ENCODE measurements at regions not wholly inside any gene's neighbourhood (a gene's known extent, or its start where the extent isn't known, plus 50 kb on each side); places are given as distances from the start of the nearest gene placed in this dataset.
"Not testable (repeated sequence)": the region's sequence is repeated elsewhere in the genome, so short reads cannot be mapped to it uniquely, and the experiment has no call there.

- DNase-seq: no peak
- intact Hi-C loops (cut with micrococcal nuclease): no loop called here
- ATAC-seq: no peak
Observed at GRCh38 chr1:157460381-157460780, 91.9 kb downstream of the FCRL5 start.

DNA sequence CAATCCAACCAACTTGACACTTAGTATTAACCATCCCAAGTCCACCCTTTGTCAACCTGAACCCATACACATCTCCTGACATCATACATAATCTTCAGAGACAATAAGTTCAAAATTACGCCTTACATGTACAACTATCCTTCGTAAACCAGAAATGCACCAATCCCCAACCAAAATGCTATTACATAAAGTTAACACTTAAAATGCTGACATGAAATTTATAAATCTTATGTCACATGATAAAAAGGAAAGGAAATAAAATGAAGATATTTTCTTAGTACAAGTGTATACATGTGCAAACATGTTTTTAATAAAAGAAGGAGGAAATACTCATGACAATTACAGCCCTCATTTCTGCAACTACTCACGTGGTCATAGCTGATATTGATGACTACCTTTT is 95.0 kb downstream of the FCRL5 start:
- intact Hi-C loops (cut with micrococcal nuclease): no loop called here
- DNase-seq: no peak
- no peak for ATAC-seq

DNA sequence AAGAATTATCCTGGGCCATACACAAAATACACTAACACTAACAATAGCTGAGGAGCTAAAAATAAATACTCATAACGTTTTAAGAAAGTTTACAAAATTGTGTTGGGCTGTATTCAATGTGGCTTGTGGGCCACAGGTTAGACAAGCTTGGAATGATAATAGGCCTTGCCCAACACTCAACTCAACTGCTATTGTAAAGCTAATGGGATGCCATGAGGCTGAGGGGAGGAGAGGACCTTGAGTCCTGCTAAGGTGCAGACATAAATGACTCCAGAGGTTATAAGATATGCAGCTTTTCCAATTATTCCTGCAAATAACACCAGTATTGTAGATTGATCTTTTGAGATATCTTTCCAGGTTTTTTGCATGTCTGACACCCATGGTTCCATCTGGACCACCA is 97.0 kb downstream of the FCRL5 start:
- intact Hi-C loops (cut with micrococcal nuclease): no loop called here
- DNase-seq: no peak
- no peak for ATAC-seq

GRCh38 chr1:157450106-157450505 is 102.2 kb downstream of the FCRL5 start:
- no peak for DNase-seq
- intact Hi-C loops (cut with micrococcal nuclease): no loop called here
- no peak for ATAC-seq

GRCh38 chr1:157448636-157449035 is 103.7 kb downstream of the FCRL5 start:
- DNase-seq (no peak), ATAC-seq (no peak)
- intact Hi-C loops (cut with micrococcal nuclease): no loop called here

DNA sequence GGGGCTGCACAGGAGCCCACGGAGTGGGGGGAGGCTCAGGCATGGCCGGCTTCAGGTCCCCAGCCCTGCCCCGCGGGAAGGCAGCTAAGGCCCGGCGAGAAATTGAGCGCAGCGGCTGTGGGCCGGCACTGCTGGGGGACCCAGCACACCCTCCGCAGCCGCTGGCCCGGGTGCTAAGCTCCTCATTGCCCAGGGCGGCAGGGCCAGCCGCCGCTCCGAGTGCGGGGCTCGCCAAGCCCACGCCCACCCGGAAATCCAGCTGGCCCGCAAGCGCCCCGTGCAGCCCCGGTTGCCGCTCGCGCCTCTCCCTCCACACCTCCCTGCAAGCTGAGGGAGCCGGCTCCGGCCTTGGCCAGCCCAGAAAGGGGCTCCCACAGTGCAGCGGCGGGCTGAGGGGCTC is 106.0 kb downstream of the FCRL5 start:
- DNase-seq; ATAC-seq; intact Hi-C loops (cut with micrococcal nuclease): not testable (repeated sequence)

- ATAC-seq; intact Hi-C loops (cut with micrococcal nuclease); DNase-seq: not testable (repeated sequence)
Observed at GRCh38 chr1:157445616-157446140, 106.6 kb downstream of the FCRL5 start.

GRCh38 chr1:157442065-157442464 is 110.2 kb downstream of the FCRL5 start:
- ATAC-seq (no peak), DNase-seq (no peak)
- intact Hi-C loops (cut with micrococcal nuclease): no loop called here

DNA sequence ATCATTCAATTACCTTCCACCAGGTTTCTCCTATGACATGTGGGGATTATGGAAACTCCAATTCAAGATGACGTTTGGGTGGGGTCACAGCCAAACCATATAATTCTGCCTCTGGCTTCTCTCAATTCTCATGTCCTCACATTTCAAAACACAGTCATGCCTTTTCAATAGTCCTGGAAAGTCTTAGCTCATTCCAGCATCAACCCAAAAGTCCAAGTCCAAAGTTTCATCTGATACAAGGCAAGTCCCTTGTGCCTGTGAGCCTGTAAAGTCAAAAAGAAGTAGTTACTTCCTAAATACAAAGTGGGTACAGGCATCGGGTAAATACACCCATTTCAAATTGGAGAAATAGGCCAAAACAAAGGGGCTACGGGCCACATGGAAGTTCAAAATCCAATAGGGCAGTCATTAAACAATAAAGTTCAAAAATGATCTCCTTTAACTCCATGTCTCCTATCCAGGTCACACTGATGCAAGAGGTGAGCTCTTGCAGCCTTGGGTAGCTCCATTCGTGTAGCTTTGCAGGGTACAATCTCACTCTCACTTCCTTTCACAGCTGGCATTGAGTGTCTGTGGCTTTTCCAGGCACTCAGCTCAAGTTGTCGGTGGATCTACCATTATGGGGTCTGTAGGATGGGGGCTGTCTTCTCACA is 112.9 kb downstream of the FCRL5 start:
- DNase-seq (no peak), ATAC-seq (no peak)
- intact Hi-C loops (cut with micrococcal nuclease): no loop called here

- ATAC-seq: no peak
- no peak for DNase-seq
- intact Hi-C loops (cut with micrococcal nuclease): no loop called here
Observed at GRCh38 chr1:157438613-157439012, 113.7 kb downstream of the FCRL5 start.

DNA sequence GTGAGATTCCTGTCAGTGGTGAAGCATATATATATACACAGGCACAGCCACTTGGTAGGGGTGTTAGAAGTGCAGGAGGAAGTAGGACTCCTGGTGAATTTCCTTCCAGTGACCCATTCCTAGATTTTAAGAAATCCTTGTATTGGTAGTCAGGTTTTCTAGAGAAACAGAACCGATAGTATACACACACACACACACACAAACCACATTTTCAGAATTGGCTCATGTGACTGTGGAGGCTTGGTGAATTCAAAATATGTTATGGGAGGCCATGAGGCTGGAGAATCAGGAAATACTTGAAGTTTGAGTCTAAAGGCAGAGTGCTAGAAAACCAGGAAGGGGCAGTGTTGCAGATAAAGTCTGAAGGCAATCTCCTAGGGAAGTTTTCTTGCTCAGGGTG is 114.2 kb downstream of the FCRL5 start:
- ATAC-seq: no peak
- intact Hi-C loops (cut with micrococcal nuclease): no loop called here
- DNase-seq: no peak

DNA sequence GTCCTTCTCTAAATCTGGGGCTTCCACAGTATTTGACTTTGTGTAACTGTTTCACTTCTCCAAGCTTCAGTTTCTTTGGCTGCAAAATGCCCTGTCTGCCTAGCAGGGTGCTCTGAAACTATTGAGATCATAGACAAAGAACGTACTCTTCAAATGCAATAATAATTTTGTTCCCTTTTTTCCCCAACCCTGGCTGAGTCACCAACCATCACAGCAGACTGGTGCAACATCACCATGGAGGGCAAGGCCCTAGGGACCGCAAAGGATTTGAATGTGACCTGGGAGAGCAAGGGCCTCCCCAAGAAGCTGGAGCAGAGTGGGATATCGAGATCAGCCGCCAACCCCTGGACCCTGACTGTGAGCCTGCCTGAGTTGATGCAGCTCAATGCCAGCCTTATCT is 115.0 kb downstream of the FCRL5 start:
- no peak for DNase-seq
- no peak for ATAC-seq
- intact Hi-C loops (cut with micrococcal nuclease): no loop called here

DNA sequence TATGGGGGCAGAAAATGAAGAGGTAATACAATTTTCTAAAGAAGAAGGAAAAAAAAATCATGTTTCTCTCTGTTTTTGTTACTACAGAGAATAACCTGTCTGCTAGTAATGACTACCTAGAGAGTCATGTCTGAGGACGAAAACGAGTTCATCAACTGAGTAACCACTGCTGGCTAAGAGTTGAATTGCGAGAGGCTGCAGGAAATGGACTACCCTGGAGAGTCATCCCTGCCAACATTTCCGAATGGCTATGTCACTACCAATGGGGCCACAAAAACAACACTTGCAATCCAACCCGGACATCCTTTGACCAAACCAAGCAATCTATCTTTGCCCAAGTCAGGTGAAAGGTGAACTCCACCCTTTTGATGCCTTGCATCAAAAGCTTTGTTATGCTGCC is 120.6 kb downstream of the FCRL5 start:
- intact Hi-C loops (cut with micrococcal nuclease): no loop called here
- no peak for DNase-seq
- ATAC-seq: no peak

DNA sequence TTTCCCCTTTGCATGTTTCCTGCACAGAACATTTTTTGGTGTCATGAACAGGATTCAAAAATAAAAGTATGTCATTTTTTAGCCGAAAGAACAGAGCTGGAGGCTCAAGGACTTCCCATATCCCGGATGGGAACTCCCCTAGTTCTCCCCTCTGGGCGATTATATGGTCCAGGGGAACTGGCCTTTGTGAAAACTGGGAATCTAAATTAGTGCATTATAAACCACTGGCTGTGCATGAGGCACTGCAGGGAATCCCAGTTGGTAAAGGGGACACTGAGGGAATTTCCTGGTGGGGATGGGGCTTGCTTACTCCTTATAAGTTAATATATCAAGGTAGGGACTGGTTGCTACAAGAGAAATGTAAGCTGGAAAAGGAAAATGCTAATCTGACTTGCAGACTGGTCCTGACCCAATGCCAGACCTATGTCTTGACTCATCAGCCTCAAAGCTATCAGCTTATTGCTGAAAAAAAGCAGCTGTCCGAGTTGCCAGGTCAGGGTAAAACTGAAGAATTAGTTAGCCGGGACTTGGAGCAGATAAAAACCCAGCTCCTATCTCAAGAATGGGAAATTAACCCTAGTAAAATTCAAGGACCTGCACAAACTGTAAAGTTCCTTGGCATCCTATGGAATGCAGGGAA is 122.6 kb downstream of the FCRL5 start:
- intact Hi-C loops (cut with micrococcal nuclease): no loop called here
- no peak for ATAC-seq

DNA sequence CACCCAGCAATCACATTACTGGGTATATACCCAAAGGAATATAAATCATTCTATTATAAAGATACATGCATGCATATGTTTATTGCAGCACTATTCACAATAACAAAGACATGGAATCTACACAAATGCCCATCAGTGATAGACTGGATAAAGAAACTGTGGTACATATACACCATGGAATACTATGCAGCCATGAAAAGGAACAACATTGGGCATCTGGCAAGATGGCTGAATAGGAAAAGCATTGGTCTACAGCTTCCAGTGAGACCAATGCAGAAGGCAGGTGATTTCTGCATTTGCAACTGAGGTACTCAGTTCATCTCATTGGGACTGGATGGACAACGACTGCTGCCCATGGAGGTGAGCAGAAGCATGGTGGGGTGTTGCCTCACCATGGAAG is 128.6 kb downstream of the FCRL5 start:
- DNase-seq; intact Hi-C loops (cut with micrococcal nuclease); ATAC-seq: not testable (repeated sequence)

More for the DNA sequence above, 122.6 kb downstream of the FCRL5 start:
- no peak for DNase-seq

- DNase-seq (no peak), ATAC-seq (no peak)
- intact Hi-C loops (cut with micrococcal nuclease): no loop called here
Observed at GRCh38 chr1:157419845-157420542, 132.3 kb downstream of the FCRL5 start.

DNA sequence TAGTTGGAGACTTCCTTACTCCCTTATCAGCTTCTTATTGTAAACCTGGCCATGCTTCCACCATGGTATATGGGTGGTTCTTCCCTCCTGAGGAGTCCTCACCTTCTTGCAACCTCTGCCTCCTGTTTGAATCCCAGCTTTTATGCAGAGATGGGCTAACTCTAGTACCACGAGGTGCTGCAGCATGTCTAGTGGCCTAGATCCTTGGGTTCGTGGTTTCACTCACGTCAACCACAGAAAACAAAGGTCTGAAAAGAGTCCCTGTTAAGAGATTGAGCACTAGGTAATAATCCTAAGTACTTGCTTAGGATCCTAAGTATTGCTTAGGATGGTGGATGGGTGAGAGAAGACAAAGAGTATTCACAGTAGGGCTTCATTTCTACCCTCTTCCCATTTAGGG is 133.7 kb downstream of the FCRL5 start:
- ATAC-seq (no peak), DNase-seq (no peak)
- intact Hi-C loops (cut with micrococcal nuclease): no loop called here

GRCh38 chr1:157418231-157418630 is 134.1 kb downstream of the FCRL5 start:
- no peak for ATAC-seq
- intact Hi-C loops (cut with micrococcal nuclease): no loop called here
- no peak for DNase-seq

DNA sequence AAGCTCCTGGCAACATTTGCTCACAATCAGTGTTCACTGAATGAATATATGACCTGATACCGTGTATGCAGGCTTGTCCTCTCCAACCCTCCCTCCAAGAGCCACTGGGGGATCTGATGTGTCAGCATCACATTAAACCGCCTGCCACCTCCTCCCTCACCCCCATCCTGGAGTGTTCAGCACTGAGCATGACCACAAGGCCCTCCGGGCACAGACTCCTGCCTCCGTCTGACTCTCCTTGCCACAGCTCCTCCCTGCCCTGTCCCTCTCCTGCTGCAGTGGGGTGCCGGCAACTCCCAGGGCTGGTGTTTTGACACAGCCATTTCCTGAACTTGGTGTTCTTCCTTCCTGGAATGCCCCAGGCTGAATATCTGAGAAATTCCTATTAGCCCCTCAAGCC is 136.7 kb downstream of the FCRL5 start:
- intact Hi-C loops (cut with micrococcal nuclease): no loop called here
- no peak for ATAC-seq

DNA sequence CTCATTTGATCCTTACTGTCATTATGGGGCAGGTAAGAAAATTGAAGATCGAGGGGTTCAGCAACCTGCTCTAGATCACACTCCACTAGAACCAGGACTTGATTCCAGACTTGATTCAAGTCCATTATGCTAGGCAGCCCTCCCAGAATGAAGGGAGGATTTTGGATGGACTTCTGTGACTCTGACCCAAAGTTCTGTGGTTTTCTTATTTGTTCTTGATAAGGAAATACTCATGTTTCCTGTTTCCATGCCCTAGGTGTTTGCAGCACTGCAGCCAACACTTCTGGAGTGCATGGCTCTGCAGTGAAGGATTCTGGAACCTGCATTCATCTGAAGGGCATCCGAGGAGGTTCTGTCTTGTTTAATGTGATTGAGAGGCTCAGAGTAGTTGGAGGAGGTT is 140.0 kb downstream of the FCRL5 start:
- DNase-seq: no peak
- intact Hi-C loops (cut with micrococcal nuclease): no loop called here
- ATAC-seq: no peak

More for the DNA sequence above, 136.7 kb downstream of the FCRL5 start:
- DNase-seq: no peak
